ENCODE measurements at regions not wholly inside any gene's neighbourhood (a gene's known extent, or its start where the extent isn't known, plus 50 kb on each side); places are given as distances from the start of the nearest gene placed in this dataset.

DNA sequence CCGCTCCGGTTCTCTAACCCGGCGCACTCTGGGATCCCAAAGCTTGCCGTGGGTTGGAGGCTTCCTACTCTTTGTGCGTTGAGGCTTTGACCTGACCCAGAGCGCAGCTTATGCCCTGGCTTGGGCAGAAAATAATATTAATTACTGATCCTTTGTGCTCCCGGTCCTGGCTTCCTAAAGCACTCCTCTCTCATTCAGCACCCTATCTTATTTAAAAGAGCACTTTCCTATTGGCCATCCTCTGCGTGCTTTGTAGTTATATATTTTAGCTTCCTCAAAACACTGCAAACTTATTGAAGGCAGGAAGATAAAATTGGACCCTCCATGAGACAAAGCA lies 466.0 kb downstream of the XPNPEP1 start:
- POLR2A ChIA-PET (ENCODE audit: unreplicated experiment), result no interaction called here

GRCh38 chr10:109456566-109457301 lies 466.6 kb downstream of the XPNPEP1 start:
- Histone ChIP-seq H3F3A (ENCODE audit: insufficient read depth, low read depth) (no peaks in the 10 kb centered on the region), H3K4me1 (replicated peaks; ENCODE audit: insufficient read depth) (no peaks in the 10 kb centered on the region), H3K27ac (no peak overlapping the region), H3K4me3 (no peak overlapping the region), H3K27me3 (ENCODE audit: insufficient read depth, low read depth) (no peaks in the 10 kb centered on the region), H2AFZ (no peak overlapping the region), H3K79me2 (ENCODE audit: low read depth) (no peaks in the 10 kb centered on the region), H4K20me1 (ENCODE audit: insufficient read depth) (no peaks in the 10 kb centered on the region), H3K9me2 (ENCODE audit: insufficient read depth) (no peaks in the 10 kb centered on the region), H3K9me3 (ENCODE audit: insufficient read depth, low read depth) (no peaks in the 10 kb centered on the region), H3K4me2 (no peak overlapping the region), H3K36me3 (ENCODE audit: low read depth) (no peaks in the 10 kb centered on the region)
- CTCF ChIA-PET, result no interaction called here
- no peak for DNase-seq
- POLR2A ChIA-PET (ENCODE audit: unreplicated experiment), result no interaction called here
- no peak for TF ChIP-seq CTCF (conservative IDR thresholded peaks at IDR 0.05)
- no peak for TF ChIP-seq EZH2 (IDR thresholded peaks at IDR 0.05; ENCODE audit: low read depth)
- BruUV-seq (replicated peaks), result no TSS peak
- intact Hi-C loops (cut with micrococcal nuclease; ENCODE audit: unreplicated experiment), result no loop called here

More for the DNA sequence above, 466.0 kb downstream of the XPNPEP1 start:
- BruUV-seq (replicated peaks), result no TSS peak
- Histone ChIP-seq H3K9me3 (ENCODE audit: insufficient read depth, low read depth) (no peaks in the 10 kb centered on the region), H2AFZ (no peak overlapping the region), H3K4me3 (no peak overlapping the region), H3K27ac (no peak overlapping the region), H3K4me1 (replicated peaks; ENCODE audit: insufficient read depth) (no peaks in the 10 kb centered on the region), H3K27me3 (ENCODE audit: insufficient read depth, low read depth) (no peaks in the 10 kb centered on the region), H3K9me2 (ENCODE audit: insufficient read depth) (no peaks in the 10 kb centered on the region), H3K4me2 (no peak overlapping the region), H4K20me1 (ENCODE audit: insufficient read depth) (no peaks in the 10 kb centered on the region), H3F3A (ENCODE audit: insufficient read depth, low read depth) (no peaks in the 10 kb centered on the region), H3K79me2 (ENCODE audit: low read depth) (no peaks in the 10 kb centered on the region), H3K36me3 (ENCODE audit: low read depth) (no peaks in the 10 kb centered on the region)
- intact Hi-C loops (cut with micrococcal nuclease; ENCODE audit: unreplicated experiment), result no loop called here
- TF ChIP-seq EZH2 (IDR thresholded peaks at IDR 0.05; ENCODE audit: low read depth) (no peak), CTCF (conservative IDR thresholded peaks at IDR 0.05) (no peak)
- DNase-seq, result no peak
- CTCF ChIA-PET, result no interaction called here

- Histone ChIP-seq H3K4me3 (no peak overlapping the region), H3K27ac (no peak overlapping the region), H4K20me1 (ENCODE audit: insufficient read depth) (no peaks in the 10 kb centered on the region), H3K36me3 (ENCODE audit: low read depth) (no peaks in the 10 kb centered on the region), H3K9me2 (ENCODE audit: insufficient read depth) (no peaks in the 10 kb centered on the region), H3K4me2 (no peak overlapping the region), H3F3A (ENCODE audit: insufficient read depth, low read depth) (no peaks in the 10 kb centered on the region), H3K9me3 (ENCODE audit: insufficient read depth, low read depth) (no peaks in the 10 kb centered on the region), H3K79me2 (ENCODE audit: low read depth) (no peaks in the 10 kb centered on the region), H3K4me1 (replicated peaks; ENCODE audit: insufficient read depth) (no peaks in the 10 kb centered on the region), H2AFZ (no peak overlapping the region), H3K27me3 (ENCODE audit: insufficient read depth, low read depth) (no peaks in the 10 kb centered on the region)
- intact Hi-C loops (cut with micrococcal nuclease; ENCODE audit: unreplicated experiment), result no loop called here
- CTCF ChIA-PET, result no interaction called here
- no peak for DNase-seq
- TF ChIP-seq EZH2 (IDR thresholded peaks at IDR 0.05; ENCODE audit: low read depth), result no peak
- no peak for TF ChIP-seq CTCF (conservative IDR thresholded peaks at IDR 0.05)
- no TSS peak for BruUV-seq (replicated peaks)
- POLR2A ChIA-PET (ENCODE audit: unreplicated experiment), result no interaction called here
Measured at GRCh38 chr10:109454691-109455090, 468.6 kb downstream of the XPNPEP1 start.

Measured in PC-9 (cell line).